MM.1S (cell line): ENCODE measurements at regions not wholly inside any gene's neighbourhood (a gene's known extent, or its start where the extent isn't known, plus 50 kb on each side); places are given as distances from the start of the nearest gene placed in this dataset.

Experiments
- DNase-seq: peaks from one replicate; pipeline ENCODE4 v3.0.0-alpha.2; 2015
- H2AFZ ChIP-seq: fragments of 300-600 bp; sonication (generic); 2 replicates; pipeline ENCODE4 v1.6.0; 2016; ENCODE audit warnings: antibody characterized with exemption, low read length
- H3F3A ChIP-seq: fragments of 300-600 bp; sonication (generic); 2 replicates; pipeline ENCODE4 v1.6.1; 2016; ENCODE audit warnings: mild to moderate bottlenecking, antibody characterized with exemption, low read length, moderate library complexity, mixed read lengths; ENCODE audit not compliant: insufficient read depth
- H3K27ac ChIP-seq: fragments of 300-600 bp; sonication (generic); 2 replicates; pipeline ENCODE4 v1.5.1; 2016; ENCODE audit warnings: mild to moderate bottlenecking, low read length
- H3K27me3 ChIP-seq: fragments of 300-600 bp; sonication (generic); replicated peaks from 2 replicates; pipeline ENCODE4 v1.6.0; 2016; ENCODE audit warnings: low read length; ENCODE audit not compliant: insufficient read depth
- H3K36me3 ChIP-seq: fragments of 300-600 bp; sonication (generic); replicated peaks from 2 replicates; pipeline ENCODE4 v1.6.1; 2016; ENCODE audit warnings: mild to moderate bottlenecking, low read length, mixed read lengths; ENCODE audit not compliant: insufficient read depth
- H3K4me1 ChIP-seq: fragments of 300-600 bp; sonication (generic); 2 replicates; pipeline ENCODE4 v1.6.1; 2016; ENCODE audit warnings: low read length, mixed read lengths
- H3K4me2 ChIP-seq: fragments of 300-600 bp; sonication (generic); 2 replicates; pipeline ENCODE4 v1.6.0; 2016; ENCODE audit warnings: low read depth, low read length
- H3K4me3 ChIP-seq: fragments of 300-600 bp; sonication (generic); 2 replicates; pipeline ENCODE4 v1.5.1; 2016; ENCODE audit warnings: low read length, mixed read lengths
- H3K79me2 ChIP-seq: fragments of 300-600 bp; sonication (generic); 2 replicates; pipeline ENCODE4 v1.6.1; 2016; ENCODE audit warnings: mixed run types, low read length, mixed read lengths
- H3K9ac ChIP-seq: fragments of 300-600 bp; sonication (generic); 2 replicates; pipeline ENCODE4 v1.6.1; 2016; ENCODE audit warnings: low read length, mixed read lengths
- H3K9me2 ChIP-seq: fragments of 300-600 bp; sonication (generic); replicated peaks from 2 replicates; pipeline ENCODE4 v1.6.1; 2016; ENCODE audit warnings: mild to moderate bottlenecking, low read length, mixed read lengths; ENCODE audit not compliant: insufficient read depth
- H3K9me3 ChIP-seq: fragments of 300-600 bp; sonication (generic); replicated peaks from 2 replicates; pipeline ENCODE4 v1.6.1; 2016; ENCODE audit warnings: mild to moderate bottlenecking, low read length, mixed read lengths; ENCODE audit not compliant: insufficient read depth
- H4K20me1 ChIP-seq: fragments of 300-600 bp; sonication (generic); 2 replicates; pipeline ENCODE4 v1.6.1; 2016; ENCODE audit warnings: mild to moderate bottlenecking, low read length, moderate library complexity, mixed read lengths; ENCODE audit not compliant: insufficient read depth
- EZH2 ChIP-seq: fragments of 300-600 bp; sonication (generic); optimal IDR thresholded peaks from 2 replicates; pipeline ENCODE3; 2017; ENCODE audit warnings: low read depth, mild to moderate bottlenecking, antibody characterized with exemption, low read length, mixed read lengths
- EZH2phosphoT487 ChIP-seq: fragments of 300-600 bp; sonication (generic); IDR thresholded peaks from 2 replicates; pipeline ENCODE4 v1.6.1; 2018; ENCODE audit warnings: antibody characterized with exemption, low read length
- TF ChIP-seq, protein P1 (sequence below): fragments of 300-600 bp; sonication (generic); IDR thresholded peaks from 2 replicates; pipeline ENCODE4 v1.5.1; 2016; ENCODE audit warnings: antibody characterized with exemption, low read length, mixed read lengths

DNA sequence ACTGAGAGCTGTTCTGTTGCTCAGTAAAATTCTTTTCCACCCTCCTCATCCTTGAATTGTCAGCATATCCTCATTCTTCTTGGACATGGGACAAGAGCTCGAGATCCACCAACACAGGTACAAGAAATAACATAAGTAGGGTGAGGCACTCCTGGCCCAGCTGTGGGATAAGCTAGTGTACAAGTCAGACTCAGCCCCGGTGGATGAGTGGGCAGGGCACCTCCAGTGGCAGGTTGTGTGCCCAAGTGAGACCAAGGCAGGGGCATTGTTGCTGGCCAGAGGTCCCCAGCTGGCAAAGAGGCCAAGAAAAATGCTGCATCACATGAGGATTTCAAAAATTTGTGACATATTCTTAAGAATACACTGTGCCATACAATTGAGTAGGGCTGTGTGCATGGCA is 402.0 kb upstream of the ZWINT start:
- H3K27ac ChIP-seq: no peak overlapping the region
- no peaks in the 10 kb centered on the region for H3F3A ChIP-seq
- H3K4me1 ChIP-seq: no peaks in the 10 kb centered on the region
- no peaks in the 10 kb centered on the region for H4K20me1 ChIP-seq
- H3K9ac ChIP-seq: no peak overlapping the region
- H3K4me3 ChIP-seq: no peak overlapping the region
- no peak for DNase-seq
- no peaks in the 10 kb centered on the region for H3K27me3 ChIP-seq
- TF ChIP-seq EZH2 (no peak), EZH2phosphoT487 (no peak)
- TF ChIP-seq, protein P1, sequence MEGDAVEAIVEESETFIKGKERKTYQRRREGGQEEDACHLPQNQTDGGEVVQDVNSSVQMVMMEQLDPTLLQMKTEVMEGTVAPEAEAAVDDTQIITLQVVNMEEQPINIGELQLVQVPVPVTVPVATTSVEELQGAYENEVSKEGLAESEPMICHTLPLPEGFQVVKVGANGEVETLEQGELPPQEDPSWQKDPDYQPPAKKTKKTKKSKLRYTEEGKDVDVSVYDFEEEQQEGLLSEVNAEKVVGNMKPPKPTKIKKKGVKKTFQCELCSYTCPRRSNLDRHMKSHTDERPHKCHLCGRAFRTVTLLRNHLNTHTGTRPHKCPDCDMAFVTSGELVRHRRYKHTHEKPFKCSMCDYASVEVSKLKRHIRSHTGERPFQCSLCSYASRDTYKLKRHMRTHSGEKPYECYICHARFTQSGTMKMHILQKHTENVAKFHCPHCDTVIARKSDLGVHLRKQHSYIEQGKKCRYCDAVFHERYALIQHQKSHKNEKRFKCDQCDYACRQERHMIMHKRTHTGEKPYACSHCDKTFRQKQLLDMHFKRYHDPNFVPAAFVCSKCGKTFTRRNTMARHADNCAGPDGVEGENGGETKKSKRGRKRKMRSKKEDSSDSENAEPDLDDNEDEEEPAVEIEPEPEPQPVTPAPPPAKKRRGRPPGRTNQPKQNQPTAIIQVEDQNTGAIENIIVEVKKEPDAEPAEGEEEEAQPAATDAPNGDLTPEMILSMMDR: no peak
- no peak overlapping the region for H2AFZ ChIP-seq
- H3K9me3 ChIP-seq: no peaks in the 10 kb centered on the region
- no peaks in the 10 kb centered on the region for H3K79me2 ChIP-seq
- H3K36me3 ChIP-seq: no peaks in the 10 kb centered on the region
- no peak overlapping the region for H3K4me2 ChIP-seq
- no peaks in the 10 kb centered on the region for H3K9me2 ChIP-seq

DNA sequence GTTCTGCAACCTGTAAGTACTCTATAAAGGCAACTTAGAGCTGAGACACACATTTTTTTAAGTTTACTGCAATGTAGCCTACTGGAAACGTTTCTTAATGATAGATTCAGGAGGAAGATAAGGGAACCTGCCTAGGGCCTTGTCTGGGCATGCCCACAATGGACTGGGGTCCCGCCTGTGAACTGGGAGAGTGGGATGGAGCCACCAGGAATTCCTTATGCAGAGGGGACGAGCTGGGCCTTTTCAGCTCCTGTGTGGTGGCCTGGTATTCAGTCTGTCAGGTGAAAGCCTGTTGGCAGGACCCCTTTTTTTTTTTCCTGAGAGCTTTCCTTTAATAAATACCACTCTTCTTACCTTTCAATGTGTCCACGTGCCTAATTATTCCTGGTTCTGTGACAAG is 384.4 kb upstream of the ZWINT start:
- no peak overlapping the region for H3K4me3 ChIP-seq
- H3K4me2 ChIP-seq: no peak overlapping the region
- no peak for DNase-seq
- no peaks in the 10 kb centered on the region for H3K4me1 ChIP-seq
- no peaks in the 10 kb centered on the region for H3K9me2 ChIP-seq
- no peaks in the 10 kb centered on the region for H3K9me3 ChIP-seq
- H3K36me3 ChIP-seq: no peaks in the 10 kb centered on the region
- no peaks in the 10 kb centered on the region for H3K27me3 ChIP-seq
- H3K9ac ChIP-seq: no peak overlapping the region
- no peaks in the 10 kb centered on the region for H3K79me2 ChIP-seq
- no peak for TF ChIP-seq EZH2
- TF ChIP-seq EZH2phosphoT487: no peak
- TF ChIP-seq, protein P1: no peak
- no peaks in the 10 kb centered on the region for H3F3A ChIP-seq
- no peaks in the 10 kb centered on the region for H4K20me1 ChIP-seq
- no peak overlapping the region for H2AFZ ChIP-seq
- no peak overlapping the region for H3K27ac ChIP-seq

DNA sequence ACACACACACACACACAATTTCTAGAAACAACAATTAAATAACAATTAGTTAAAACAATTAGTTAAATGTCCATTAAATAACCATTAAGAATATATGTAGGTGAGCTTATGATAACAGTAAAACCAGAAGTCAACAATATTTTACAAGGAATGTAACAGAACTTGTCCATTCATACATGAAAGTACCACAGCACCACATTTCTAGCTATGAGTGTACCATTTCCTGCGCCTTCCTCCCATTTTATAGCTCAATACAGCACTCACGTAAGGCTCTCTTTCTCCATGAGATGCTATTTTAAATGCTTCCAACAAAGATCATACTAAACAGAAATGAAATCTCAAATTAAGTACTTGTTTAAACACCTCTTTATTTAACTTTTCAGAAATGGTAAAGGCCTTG is 367.3 kb upstream of the ZWINT start:
- H3K9me3 ChIP-seq: no peaks in the 10 kb centered on the region
- H3K9ac ChIP-seq: no peak overlapping the region
- H3F3A ChIP-seq: no peaks in the 10 kb centered on the region
- DNase-seq: no peak
- H3K9me2 ChIP-seq: no peaks in the 10 kb centered on the region
- no peak overlapping the region for H3K4me2 ChIP-seq
- H2AFZ ChIP-seq: no peak overlapping the region
- no peak overlapping the region for H3K27ac ChIP-seq
- no peaks in the 10 kb centered on the region for H3K4me1 ChIP-seq
- H4K20me1 ChIP-seq: no peaks in the 10 kb centered on the region
- no peak for TF ChIP-seq EZH2
- TF ChIP-seq EZH2phosphoT487: no peak
- TF ChIP-seq, protein P1: no peak
- H3K79me2 ChIP-seq: no peaks in the 10 kb centered on the region
- H3K36me3 ChIP-seq: no peaks in the 10 kb centered on the region
- no peaks in the 10 kb centered on the region for H3K27me3 ChIP-seq
- H3K4me3 ChIP-seq: no peak overlapping the region
